ENCODE measurements at regions not wholly inside any gene's neighbourhood (a gene's known extent, or its start where the extent isn't known, plus 50 kb on each side); places are given as distances from the start of the nearest gene placed in this dataset.

DNA sequence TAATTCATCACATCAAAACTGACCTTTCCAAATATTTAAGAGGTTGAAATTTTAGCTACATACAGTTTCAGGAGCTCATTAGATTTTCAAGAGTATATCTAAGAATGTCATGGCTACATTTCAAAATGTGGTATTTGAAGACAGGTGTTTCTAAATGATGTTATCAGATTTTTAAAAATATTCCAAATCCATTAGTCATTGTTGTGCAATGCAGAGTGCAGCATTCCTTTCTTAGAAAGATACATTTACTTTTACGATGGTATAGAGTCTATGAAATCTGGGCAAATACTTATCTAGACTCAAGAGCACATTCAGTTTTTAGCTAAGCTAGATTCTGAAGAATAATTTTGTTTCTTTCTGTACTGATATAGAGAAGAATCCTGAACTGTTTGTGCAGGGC is 230.3 kb downstream of the CHRM3 start:
- CTCF ChIA-PET, result interaction anchor here (1.1 kb wide), 1 partner anchor 22 kb away, joined by 3 read pairs; no protein-coding TSS in a partner anchor

DNA sequence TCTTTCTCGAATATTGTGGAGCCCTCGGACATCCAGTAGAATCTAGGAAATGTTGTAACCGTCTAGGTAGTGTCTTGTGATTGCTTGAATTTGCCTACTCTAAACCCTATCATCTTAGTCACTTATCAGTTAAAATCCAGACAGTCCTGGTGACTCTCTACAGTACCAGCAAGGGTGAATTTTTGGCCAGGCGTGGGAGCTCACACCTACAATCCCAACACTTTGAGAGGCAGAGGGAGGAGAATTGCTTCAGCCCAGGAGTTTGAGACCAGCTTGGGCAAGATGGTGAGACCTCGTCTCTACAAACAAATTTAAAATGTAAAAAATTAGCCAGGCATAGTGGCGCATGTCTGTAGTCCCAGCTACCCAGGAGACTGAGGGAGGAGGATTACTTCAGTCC is 230.9 kb downstream of the CHRM3 start:
- Histone ChIP-seq H3K9me3 (no peaks in the 10 kb centered on the region), H3K4me2 (no peak overlapping the region), H3K4me3 (no peak overlapping the region), H3K27ac (no peak overlapping the region), H3K4me1 (no peaks in the 10 kb centered on the region)
- FAIRE-seq (no peak), DNase-seq (ENCODE audit: low read depth in 1 of 2, low spot score in 1 of 2) (no peak), ATAC-seq (no peak)
- TF ChIP-seq FOXS1 (CRISPR knock-in tag; IDR thresholded peaks at IDR 0.05), result no peak
- no peak for TF ChIP-seq CEBPB (IDR thresholded peaks at IDR 0.05)
- TF ChIP-seq NR3C1 (IDR thresholded peaks at IDR 0.05), result no peak
- TF ChIP-seq ZC3H11A (IDR thresholded peaks at IDR 0.05), result no peak
- TF ChIP-seq JUN (IDR thresholded peaks at IDR 0.05), result no peak
- no peak for TF ChIP-seq ESRRA (IDR thresholded peaks at IDR 0.05; ENCODE audit: borderline replicate concordance, low read length)
- TF ChIP-seq HOXB5 (CRISPR knock-in tag; IDR thresholded peaks at IDR 0.05), result no peak
- TF ChIP-seq MAZ (IDR thresholded peaks at IDR 0.05; ENCODE audit: borderline replicate concordance, low read depth, low read length), result no peak
- no peak for TF ChIP-seq MAFK (IDR thresholded peaks at IDR 0.05; ENCODE audit: partially characterized antibody)
- TF ChIP-seq EP300 (IDR thresholded peaks at IDR 0.05), result no peak
- 30% methylated on average over 6 of the region's 6 CpGs for WGBS (ENCODE audit: missing lambda C conversion rate)
- ChIA-PET CTCF (interaction anchor here (1.1 kb wide), 1 partner anchor 23 kb away, joined by 3 read pairs; no protein-coding TSS in a partner anchor), POLR2A (no interaction called here)

More for the DNA sequence above, 230.3 kb downstream of the CHRM3 start:
- no peak for ATAC-seq
- 9% methylated on average over 1 of the region's 1 CpG for WGBS (ENCODE audit: missing lambda C conversion rate)
- no peak overlapping the region for H3K27ac ChIP-seq
- no peak for FAIRE-seq
- H3K4me1 ChIP-seq, result no peaks in the 10 kb centered on the region
- no peaks in the 10 kb centered on the region for H3K9me3 ChIP-seq
- TF ChIP-seq, protein P1, sequence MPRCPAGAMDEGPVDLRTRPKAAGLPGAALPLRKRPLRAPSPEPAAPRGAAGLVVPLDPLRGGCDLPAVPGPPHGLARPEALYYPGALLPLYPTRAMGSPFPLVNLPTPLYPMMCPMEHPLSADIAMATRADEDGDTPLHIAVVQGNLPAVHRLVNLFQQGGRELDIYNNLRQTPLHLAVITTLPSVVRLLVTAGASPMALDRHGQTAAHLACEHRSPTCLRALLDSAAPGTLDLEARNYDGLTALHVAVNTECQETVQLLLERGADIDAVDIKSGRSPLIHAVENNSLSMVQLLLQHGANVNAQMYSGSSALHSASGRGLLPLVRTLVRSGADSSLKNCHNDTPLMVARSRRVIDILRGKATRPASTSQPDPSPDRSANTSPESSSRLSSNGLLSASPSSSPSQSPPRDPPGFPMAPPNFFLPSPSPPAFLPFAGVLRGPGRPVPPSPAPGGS (IDR thresholded peaks at IDR 0.05), result no peak
- TF ChIP-seq, protein P2, sequence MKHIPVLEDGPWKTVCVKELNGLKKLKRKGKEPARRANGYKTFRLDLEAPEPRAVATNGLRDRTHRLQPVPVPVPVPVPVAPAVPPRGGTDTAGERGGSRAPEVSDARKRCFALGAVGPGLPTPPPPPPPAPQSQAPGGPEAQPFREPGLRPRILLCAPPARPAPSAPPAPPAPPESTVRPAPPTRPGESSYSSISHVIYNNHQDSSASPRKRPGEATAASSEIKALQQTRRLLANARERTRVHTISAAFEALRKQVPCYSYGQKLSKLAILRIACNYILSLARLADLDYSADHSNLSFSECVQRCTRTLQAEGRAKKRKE (CRISPR knock-in tag; IDR thresholded peaks at IDR 0.05; ENCODE audit: low read depth), result no peak
- TF ChIP-seq CEBPB (IDR thresholded peaks at IDR 0.05) (peak in 1 of 2 experiments; percentile 21; a peak in 1 of 4 replicates), TP53 (CRISPR knock-in tag; IDR thresholded peaks at IDR 0.05) (no peak), RAD21 (conservative IDR thresholded peaks at IDR 0.05 in 1 of 2, IDR thresholded peaks at IDR 0.05 in 1 of 2) (no peak), MYC (IDR thresholded peaks at IDR 0.05; ENCODE audit: borderline replicate concordance, low read length) (no peak)
- DNase-seq (ENCODE audit: low read depth in 1 of 2, low spot score in 1 of 2), result no peak
- H3K4me3 ChIP-seq, result no peak overlapping the region
- H3K4me2 ChIP-seq, result no peak overlapping the region
- POLR2A ChIA-PET, result no interaction called here

DNA sequence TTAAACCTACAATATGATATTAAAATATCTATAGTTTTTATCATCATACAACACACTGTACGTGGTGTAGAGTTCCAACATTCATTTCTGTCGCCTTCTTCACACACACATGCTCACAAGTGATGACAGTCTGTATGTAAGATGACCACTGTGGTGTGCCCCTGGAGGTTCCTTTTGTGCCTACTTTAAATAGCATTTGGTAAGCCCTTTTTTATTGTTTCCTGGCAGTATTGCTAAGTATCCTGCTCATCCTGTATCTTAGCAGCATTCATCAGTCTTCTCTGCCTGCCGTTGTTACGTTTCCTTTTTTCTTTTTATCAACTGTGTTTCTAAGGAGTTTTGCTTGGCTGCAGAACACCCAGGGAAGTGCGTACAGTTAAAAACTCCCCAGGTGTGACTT is 231.4 kb downstream of the CHRM3 start:
- WGBS (ENCODE audit: missing lambda C conversion rate), result 48% methylated on average over 5 of the region's 5 CpGs
- no peak overlapping the region for H3K27ac ChIP-seq
- no peak overlapping the region for H3K4me2 ChIP-seq
- no peak overlapping the region for H3K4me3 ChIP-seq
- no peaks in the 10 kb centered on the region for H3K4me1 ChIP-seq
- no peaks in the 10 kb centered on the region for H3K9me3 ChIP-seq
- TF ChIP-seq, protein P3, sequence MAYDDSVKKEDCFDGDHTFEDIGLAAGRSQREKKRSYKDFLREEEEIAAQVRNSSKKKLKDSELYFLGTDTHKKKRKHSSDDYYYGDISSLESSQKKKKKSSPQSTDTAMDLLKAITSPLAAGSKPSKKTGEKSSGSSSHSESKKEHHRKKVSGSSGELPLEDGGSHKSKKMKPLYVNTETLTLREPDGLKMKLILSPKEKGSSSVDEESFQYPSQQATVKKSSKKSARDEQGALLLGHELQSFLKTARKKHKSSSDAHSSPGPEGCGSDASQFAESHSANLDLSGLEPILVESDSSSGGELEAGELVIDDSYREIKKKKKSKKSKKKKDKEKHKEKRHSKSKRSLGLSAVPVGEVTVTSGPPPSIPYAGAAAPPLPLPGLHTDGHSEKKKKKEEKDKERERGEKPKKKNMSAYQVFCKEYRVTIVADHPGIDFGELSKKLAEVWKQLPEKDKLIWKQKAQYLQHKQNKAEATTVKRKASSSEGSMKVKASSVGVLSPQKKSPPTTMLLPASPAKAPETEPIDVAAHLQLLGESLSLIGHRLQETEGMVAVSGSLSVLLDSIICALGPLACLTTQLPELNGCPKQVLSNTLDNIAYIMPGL (CRISPR knock-in tag; IDR thresholded peaks at IDR 0.05; ENCODE audit: borderline replicate concordance), result no peak
- TF ChIP-seq ZFP36 (IDR thresholded peaks at IDR 0.05; ENCODE audit: borderline replicate concordance, partially characterized antibody), result no peak
- TF ChIP-seq NPAS2 (CRISPR knock-in tag; IDR thresholded peaks at IDR 0.05; ENCODE audit: borderline replicate concordance), result no peak
- TF ChIP-seq, protein P4, sequence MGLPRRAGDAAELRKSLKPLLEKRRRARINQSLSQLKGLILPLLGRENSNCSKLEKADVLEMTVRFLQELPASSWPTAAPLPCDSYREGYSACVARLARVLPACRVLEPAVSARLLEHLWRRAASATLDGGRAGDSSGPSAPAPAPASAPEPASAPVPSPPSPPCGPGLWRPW (IDR thresholded peaks at IDR 0.05), result no peak
- POLR2A ChIA-PET, result no interaction called here
- DNase-seq (ENCODE audit: low read depth in 1 of 2, low spot score in 1 of 2) (no peak), ATAC-seq (no peak), FAIRE-seq (no peak)
- CTCF ChIA-PET, result no interaction called here

Data from A549 (cell line).